ENCODE measurements at regions not wholly inside any gene's neighbourhood (a gene's known extent, or its start where the extent isn't known, plus 50 kb on each side); places are given as distances from the start of the nearest gene placed in this dataset.
A peak's percentile ranks its signal among the peaks of the same experiment; 100 is the strongest.

DNA sequence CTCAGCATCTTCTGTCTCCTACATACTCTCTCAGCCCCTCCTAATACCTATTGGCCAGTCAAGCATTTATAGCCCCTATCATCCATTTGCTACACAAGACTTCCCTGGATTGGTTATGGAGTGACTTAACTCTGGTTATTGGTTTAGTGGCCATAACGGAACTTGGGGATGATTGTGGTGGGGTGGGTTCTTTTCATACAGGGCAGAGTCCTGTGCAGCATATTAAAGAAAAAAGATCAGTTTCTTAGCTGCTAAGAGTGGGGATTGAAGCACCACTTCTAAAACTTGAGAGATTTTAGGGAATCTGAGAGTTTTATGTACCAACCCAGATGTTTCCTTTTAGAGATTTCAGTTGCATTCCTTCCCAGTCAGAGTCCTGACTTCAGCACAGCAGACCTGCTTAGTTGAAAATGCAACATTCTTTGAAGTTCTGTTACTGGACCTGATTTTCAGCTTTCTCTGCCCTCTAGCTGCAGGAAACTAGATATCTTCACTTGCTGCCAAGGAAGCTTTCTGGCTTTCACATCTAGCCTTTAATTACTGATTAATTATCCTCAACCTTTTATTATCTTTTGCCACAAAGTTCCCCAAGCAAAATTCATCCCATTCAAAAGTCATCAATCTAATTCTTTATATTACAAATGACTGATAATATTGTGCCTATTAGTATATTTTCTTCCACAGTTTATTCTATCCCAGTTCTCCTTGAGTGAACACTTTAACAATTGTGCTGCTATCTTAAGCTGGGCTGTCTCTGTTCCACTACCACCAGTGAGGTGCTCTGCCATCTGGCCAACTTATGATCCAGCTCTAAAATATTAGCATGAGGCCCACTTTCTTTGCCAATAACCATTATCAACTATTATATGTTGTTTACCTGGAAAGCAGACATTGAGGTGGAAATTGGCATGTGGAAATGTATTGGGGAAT lies 906.0 kb upstream of the ALCAM start:
- peak; percentile 1 for DNase-seq (ENCODE audit: low spot score)
- ChIA-PET POLR2A (ENCODE audit: low non-redundant PET) (no interaction called here), CTCF (interaction anchor here (0.8 to 1.1 kb wide), 3 partner anchors 9 to 187 kb away, joined by 3 read pairs; no protein-coding TSS in a partner anchor)
- no peak; the same call in 1 of the 2 replicates for TF ChIP-seq CTCF (conservative IDR thresholded peaks at IDR 0.05; ENCODE audit: low read depth)
- no peak overlapping the region for H3K27ac ChIP-seq

- CTCF ChIA-PET: interaction anchor here (0.8 to 1.1 kb wide), 3 partner anchors 9 to 188 kb away, joined by 3 read pairs; no protein-coding TSS in a partner anchor
- POLR2A ChIA-PET (ENCODE audit: low non-redundant PET): no interaction called here
- no peak for DNase-seq (ENCODE audit: low spot score)
- no peak for TF ChIP-seq CTCF (conservative IDR thresholded peaks at IDR 0.05; ENCODE audit: low read depth)
- H3K27ac ChIP-seq: no peak overlapping the region
Measured at GRCh38 chr3:104461431-104461830, 905.3 kb upstream of the ALCAM start.

- CTCF ChIA-PET: no interaction called here
- POLR2A ChIA-PET (ENCODE audit: low non-redundant PET): no interaction called here
- no peak for DNase-seq (ENCODE audit: low spot score)
- H3K27ac ChIP-seq: no peak overlapping the region
- TF ChIP-seq CTCF (conservative IDR thresholded peaks at IDR 0.05; ENCODE audit: low read depth): no peak
Measured at GRCh38 chr3:104472221-104472620, 894.5 kb upstream of the ALCAM start.

- DNase-seq (ENCODE audit: low spot score): no peak
- ChIA-PET CTCF (no interaction called here), POLR2A (ENCODE audit: low non-redundant PET) (no interaction called here)
- TF ChIP-seq CTCF (conservative IDR thresholded peaks at IDR 0.05; ENCODE audit: low read depth): no peak
- H3K27ac ChIP-seq: no peak overlapping the region
Measured at GRCh38 chr3:104474011-104474410, 892.7 kb upstream of the ALCAM start.

DNA sequence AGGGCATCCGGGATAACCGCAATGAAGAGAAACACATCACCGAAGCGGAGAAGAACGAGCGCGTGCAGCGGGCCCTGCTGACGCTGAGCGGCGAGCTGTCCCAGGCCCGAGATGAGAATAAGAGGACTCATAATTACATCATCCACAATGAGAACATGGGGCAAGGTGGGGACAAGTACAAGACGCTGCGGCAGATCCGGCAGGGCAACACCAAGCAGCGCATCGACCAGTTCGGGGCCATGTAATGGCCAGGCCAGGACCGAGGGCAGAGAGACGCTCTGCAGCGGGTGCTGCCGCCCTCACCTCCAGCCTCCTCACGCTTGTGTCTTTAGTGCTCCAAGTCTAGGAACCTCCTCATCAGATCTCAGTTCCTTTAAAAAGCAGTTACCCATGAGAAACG lies 863.7 kb upstream of the ALCAM start:
- TF ChIP-seq CTCF (conservative IDR thresholded peaks at IDR 0.05; ENCODE audit: low read depth): no peak
- ChIA-PET CTCF (no interaction called here), POLR2A (ENCODE audit: low non-redundant PET) (no interaction called here)
- H3K27ac ChIP-seq: no peak overlapping the region
- DNase-seq (ENCODE audit: low spot score): no peak

DNA sequence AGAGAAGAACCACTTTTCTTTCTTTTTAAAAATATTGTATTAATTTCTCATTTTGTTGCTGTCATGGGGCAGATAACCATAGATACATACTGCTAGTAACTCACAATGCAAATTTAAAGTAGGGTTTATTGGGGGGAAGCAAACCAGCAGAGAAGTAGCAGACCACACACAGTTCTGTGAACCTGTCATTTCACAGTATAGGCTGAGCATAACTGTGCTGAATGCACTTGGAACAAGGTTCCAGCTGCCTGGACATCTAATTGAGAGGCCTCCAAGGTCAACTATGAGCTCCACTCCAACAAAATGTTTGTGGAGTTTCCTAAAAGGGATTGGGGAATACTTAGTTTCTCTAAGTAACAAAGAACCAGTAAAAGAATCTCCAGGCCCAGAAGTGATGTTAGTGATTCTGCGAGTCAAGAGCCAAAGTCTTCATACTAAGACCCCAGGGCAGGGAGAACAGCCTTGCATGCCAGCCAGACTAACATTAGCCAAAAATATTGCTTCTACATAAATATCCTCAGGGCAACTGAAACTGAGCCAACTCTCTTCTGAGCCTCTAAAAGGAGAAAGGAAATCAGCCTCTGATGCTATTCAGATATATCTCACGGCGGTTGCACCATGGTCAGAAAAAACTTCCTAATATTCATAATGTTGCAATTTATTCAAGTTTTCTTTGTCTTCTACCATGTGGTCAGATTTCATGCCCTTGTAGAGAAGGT lies 856.4 kb upstream of the ALCAM start:
- no peak for TF ChIP-seq CTCF (conservative IDR thresholded peaks at IDR 0.05; ENCODE audit: low read depth)
- no peak for DNase-seq (ENCODE audit: low spot score)
- H3K27ac ChIP-seq: no peak overlapping the region

More for the DNA sequence above, 856.4 kb upstream of the ALCAM start:
- POLR2A ChIA-PET (ENCODE audit: low non-redundant PET): no interaction called here
- CTCF ChIA-PET: no interaction called here
